Spleen (tissue), 7 donors: ENCODE measurements at regions not wholly inside any gene's neighbourhood (a gene's known extent, or its start where the extent isn't known, plus 50 kb on each side); places are given as distances from the start of the nearest gene placed in this dataset.

Experiments used
- CTCF ChIP-seq, 11 experiments: fragments of 200-600 bp in 7 of 11; fragments of 450-650 bp in 4 of 11; sonication (generic) in 4 of 11; IDR thresholded peaks in 8 of 11; conservative IDR thresholded peaks in 3 of 11; 1 replicate in 7 of 11; 2 replicates in 4 of 11; pipeline versions ENCODE4 v1.4.0 to v1.8.0; 2016 to 2021; ENCODE audit warnings: antibody characterized with exemption in 11 of 11, inconsistent platforms in 4 of 11, mild to moderate bottlenecking in 1 of 11
- POLR2A ChIP-seq, 3 donors: fragments of 450-650 bp; IDR thresholded peaks; one replicate each; pipeline ENCODE4 v1.5.1; 2017; ENCODE audit warnings: antibody characterized with exemption in 3 of 3, mild to moderate bottlenecking in 1 of 3
- POLR2AphosphoS5 ChIP-seq, 3 donors: sonication (generic); formaldehyde crosslinking; IDR thresholded peaks; one replicate each; pipeline ENCODE4 v1.5.1; 2017; ENCODE audit warnings: antibody characterized with exemption in 3 of 3
- donor health status: DM: no; HTN: no; CAD: no; lungs with moderate emphysema.
- donor health status: DM: no; HTN: no; CAD: no.
- donor health status: DM: no; HTN: no; CAD: no.

- TF ChIP-seq CTCF (IDR thresholded peaks at IDR 0.05 in 8 of 11, conservative IDR thresholded peaks at IDR 0.05 in 3 of 11) (no peak), POLR2A (IDR thresholded peaks at IDR 0.05) (no peak), POLR2AphosphoS5 (IDR thresholded peaks at IDR 0.05) (no peak)
These were observed 344.6 kb downstream of the UBE3D start for GRCh38 chr6:82720992-82721391.
